Occipital lobe (tissue), 1 donor: ENCODE measurements at regions not wholly inside any gene's neighbourhood (a gene's known extent, or its start where the extent isn't known, plus 50 kb on each side); places are given as distances from the start of the nearest gene placed in this dataset.

ENCODE experiments used
- DNase-seq: peaks from one replicate; lab custom pipeline; 2025; lab: John Stamatoyannopoulos, UW

DNA sequence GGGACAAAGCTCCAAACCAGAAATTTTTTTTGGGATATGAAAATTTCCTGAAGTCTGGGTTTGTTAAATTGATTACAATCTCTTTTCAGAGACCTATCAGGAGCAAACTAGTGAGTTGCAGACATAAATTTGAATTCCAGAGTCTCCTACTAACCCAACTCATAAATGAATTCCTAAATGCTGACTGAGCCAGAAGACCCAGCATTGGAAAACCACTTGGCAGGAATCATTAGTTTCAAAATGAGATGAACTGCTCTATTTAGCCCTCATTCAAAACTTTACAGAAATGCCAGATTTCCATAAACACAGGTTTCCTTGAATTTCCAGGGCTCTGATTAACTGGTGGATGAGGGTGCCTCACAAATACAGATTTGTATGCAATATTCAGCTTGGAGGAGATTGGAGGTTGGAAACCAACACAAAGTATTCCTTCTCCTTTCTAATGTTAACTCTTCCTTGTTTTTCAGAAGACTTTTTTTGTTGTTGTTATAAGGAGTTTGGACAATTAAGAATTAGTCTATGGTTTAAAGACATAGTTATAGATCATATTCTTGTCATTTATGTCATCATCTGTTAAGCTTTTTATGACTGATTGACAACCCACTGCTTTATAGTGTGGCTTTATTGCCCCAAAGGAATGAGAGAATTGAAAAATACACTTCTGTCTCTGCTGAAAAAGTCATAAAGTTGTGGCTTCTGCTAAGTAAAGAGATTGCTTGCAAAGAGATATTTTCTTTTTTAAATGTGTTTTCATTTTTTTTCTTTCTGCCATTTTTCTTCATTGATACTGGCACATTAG is 222.8 kb downstream of the HLX start:
- DNase-seq, result no peak

DNA sequence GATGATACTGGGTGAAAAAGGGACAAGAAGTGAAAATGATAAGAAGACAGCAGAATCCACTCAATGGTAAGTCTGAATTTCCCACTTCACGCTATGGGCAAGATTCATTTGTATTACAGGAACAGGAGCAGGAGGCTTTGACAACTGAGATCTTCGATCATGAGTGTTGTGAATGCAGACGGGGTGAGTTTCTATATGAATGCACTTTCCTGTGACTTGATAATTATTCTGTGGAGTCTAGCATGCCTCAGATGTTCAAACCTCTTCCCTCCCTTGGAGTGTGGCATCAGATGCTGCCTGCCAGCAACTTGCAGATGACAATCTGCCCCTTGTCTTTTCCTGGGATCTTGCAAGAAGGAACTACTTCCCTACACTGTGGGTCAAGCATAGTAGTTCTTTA is 225.4 kb downstream of the HLX start:
- DNase-seq, result no peak

DNA sequence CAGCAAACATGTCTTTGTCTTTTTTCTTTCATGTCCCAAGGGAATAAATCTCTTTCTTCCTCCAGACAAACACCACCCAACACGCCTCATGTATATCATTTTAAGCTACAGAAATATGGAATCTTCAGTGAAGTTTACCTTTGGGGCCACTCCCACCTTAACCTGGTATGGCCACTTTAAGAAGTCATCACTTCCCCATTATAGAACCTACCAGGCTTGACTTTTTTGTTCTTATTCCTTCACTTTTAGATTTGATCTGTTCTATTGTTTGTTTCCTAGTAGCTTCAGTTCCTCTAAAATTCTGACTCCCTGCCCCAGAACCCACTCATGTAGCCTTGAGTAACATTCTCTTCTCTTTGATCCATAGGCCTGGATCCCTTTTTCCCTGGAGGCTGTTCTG is 226.3 kb downstream of the HLX start:
- no peak for DNase-seq

- DNase-seq, result no peak
Measured at GRCh38 chr1:221106616-221107015, 227.4 kb downstream of the HLX start.

DNA sequence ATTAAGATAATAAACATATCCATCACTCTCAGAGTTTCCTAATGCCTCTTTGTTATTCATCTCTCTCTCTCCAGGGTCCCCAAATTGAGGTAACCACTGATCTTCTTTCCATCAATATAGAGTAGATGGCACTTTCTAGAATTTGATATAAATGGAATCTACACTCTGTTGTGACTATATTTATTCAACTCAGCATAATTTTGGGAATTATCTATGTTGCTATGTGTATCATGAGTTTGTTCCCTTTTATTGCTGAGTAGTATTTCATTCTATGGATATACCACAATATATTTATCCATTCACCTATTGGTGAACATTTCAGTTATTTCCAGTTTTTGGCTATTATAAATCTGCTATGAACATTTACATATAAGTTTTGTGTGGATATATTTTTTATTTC is 230.7 kb downstream of the HLX start:
- DNase-seq, result no peak

GRCh38 chr1:221117133-221117532 is 237.9 kb downstream of the HLX start:
- DNase-seq, result no peak

GRCh38 chr1:221117548-221117951 is 238.3 kb downstream of the HLX start:
- no peak for DNase-seq

GRCh38 chr1:221118176-221118937 is 239.1 kb downstream of the HLX start:
- no peak for DNase-seq

DNA sequence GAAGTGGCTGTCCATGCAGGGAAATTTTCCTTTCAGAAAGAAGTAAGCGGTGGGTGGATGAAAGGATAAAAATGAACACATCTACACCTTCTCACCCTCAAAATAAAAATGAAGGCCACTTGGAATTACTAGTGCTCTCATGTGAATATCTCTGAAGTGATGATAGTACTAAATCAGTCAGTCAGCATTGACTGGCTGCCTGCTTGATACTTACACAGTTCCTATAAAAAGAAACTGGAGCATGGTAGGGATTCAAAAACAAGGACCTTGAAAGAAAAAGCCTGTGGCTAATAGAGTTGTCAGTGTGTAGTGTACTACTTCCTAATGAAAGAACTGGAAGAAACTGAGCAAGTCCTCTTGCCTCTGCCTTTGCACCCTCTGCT is 239.7 kb downstream of the HLX start:
- no peak for DNase-seq

- DNase-seq, result no peak
Measured at GRCh38 chr1:221122501-221122900, 243.3 kb downstream of the HLX start.

DNA sequence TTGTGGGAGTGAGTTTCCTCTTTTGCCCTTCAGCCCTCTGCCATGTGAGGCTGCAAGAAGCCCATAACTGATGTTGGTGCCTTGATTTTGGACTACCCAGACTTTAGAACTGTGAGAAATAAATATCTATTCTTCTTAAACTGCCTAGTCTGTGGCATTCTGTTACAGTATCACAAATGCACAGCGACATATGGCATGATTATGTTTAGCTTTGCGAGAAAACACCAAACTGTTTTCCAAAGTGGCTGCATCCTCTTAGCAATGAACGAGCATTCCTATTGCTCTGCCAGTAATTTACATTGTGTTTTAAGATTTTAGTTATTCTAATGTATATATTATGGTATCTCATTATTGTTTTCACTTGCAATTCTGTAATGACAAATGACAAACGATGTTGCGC is 246.7 kb downstream of the HLX start:
- no peak for DNase-seq

DNA sequence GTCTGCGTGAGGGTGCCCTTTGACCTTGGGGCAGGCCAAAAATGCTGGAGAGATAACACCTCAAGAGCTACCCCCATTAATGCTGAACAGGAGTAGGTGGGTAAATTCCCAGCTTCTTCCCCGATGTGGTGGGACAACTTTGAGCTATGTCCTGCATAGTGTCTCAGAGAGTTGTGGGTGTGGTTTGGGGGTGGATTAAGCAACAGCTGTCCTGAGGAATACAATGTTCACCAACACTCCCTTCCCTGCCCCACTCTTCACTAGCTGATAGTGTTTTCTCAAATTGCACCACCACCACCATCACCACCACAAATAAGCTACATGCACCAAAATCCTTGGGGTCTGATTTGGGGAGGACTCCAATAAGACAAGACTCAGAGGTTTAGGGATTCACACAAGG is 258.4 kb downstream of the HLX start:
- no peak for DNase-seq

DNA sequence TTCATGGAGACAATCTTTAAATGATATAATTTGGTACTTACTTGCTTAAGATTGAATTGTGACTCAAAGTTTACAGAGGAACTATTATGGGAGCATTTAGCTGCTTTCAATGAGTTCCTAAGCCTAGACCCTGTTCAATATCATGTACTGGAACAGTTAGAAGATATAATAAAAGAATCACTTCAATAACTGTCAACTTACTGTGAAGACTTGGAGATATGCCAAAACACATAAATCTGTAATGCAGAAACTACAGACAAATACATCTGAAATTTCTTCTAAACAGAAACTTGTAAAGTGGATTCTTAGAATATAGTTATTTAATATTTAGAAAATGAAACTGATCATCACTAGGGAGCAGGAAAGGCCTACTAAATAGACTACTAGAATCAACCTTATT is 259.3 kb downstream of the HLX start:
- no peak for DNase-seq

GRCh38 chr1:221139991-221140390 is 260.7 kb downstream of the HLX start:
- DNase-seq, result no peak

GRCh38 chr1:221141096-221141495 is 261.9 kb downstream of the HLX start:
- DNase-seq, result no peak

- DNase-seq, result no peak
Measured at GRCh38 chr1:221141606-221142285, 262.5 kb downstream of the HLX start.

DNA sequence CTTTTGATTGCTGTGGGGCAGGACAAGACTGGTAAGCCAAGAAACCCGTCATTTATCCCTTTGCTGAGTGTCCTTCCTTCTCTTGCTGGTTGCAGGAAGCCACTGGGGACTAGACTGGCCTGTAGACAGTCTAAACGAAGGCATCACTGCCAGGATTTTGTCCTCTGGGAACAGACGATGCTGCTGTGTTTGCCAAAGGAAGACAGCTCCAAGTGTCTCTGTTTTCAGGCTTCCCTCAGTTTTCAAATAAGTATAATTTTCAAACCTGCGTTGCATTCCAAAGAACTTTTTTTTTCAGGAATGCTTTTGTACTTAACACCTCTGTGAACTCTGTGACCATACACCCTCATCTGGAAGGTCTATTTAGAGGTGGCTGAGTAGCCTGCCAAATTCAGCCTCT is 269.4 kb downstream of the HLX start:
- DNase-seq, result no peak

DNA sequence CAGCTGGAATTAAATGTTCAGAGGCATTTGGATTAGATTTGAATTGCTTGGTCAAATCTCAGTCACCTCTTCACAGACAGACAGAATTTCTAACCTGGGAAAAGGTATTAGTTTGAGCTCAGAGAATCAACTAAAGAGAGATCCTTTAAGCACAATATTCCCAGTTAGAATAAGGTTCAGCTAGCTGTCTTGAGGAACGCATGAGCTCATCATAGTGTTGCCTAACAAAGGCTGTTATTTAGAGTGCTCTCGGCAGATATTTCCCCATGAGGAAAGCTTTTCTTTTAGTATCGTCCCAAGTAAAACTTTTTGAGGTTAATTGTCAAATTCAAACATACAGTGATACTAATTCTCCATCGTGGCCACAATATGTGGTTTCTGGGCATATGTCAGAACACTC is 269.9 kb downstream of the HLX start:
- DNase-seq, result no peak

DNA sequence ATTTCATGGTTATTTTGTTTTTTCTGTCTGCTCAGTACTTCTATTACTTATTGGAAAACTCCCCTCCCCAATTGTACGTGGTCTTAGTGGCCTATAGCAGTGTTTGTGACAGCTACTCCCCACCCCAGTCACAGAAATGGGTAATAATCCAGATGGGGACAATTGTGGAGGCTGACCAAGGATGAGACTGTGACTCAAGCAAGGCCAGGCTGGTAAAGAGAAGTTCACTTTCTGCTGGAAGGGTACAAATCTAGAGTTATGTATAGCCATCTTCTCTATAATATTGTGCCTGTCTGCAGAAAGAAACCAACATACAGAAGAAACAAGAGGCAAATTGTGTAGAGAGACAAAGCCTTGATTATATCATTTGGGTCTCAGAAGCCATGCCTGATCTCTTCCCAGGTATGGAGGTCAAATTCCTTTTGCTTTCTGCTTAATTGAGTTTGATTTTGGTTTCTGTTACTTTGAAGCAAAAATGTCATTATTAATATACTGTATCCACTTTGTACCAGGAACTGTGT is 270.4 kb downstream of the HLX start:
- DNase-seq, result no peak

GRCh38 chr1:221150996-221151395 is 271.8 kb downstream of the HLX start:
- no peak for DNase-seq

DNA sequence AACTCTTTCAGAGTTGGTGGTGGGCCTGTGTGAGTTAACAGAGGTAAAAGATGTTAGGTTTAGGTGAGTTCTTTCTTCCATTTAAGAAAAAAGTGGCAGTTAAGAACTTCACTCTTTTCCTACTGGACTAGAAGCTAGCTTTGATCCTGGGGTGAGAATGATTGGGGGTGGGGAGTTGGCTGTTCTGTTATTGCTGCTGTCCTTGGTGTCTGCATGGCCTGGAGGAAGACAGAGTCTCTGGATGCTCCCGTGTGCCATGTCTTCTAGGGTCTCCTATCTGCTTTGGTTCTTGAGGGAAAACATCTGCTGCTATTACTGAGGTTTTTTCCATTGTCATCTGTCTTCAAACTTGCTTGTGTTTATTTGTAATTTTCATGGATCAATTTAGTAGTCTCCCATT is 275.7 kb downstream of the HLX start:
- no peak for DNase-seq

- no peak for DNase-seq
Measured at GRCh38 chr1:221157026-221157761, 278.0 kb downstream of the HLX start.
